ENCODE measurements at regions not wholly inside any gene's neighbourhood (a gene's known extent, or its start where the extent isn't known, plus 50 kb on each side); places are given as distances from the start of the nearest gene placed in this dataset.

GRCh38 chr22:47240116-47240515 is 477.7 kb downstream of the TBC1D22A start:
- H3K4me3 ChIP-seq (ENCODE audit: low read depth, low read length) = no peak overlapping the region
- no peak for TF ChIP-seq CTCF (IDR thresholded peaks at IDR 0.05; ENCODE audit: borderline replicate concordance, insufficient read depth, low read depth, low read length)

- no peak for TF ChIP-seq CTCF (IDR thresholded peaks at IDR 0.05; ENCODE audit: borderline replicate concordance, insufficient read depth, low read depth, low read length)
- no peak overlapping the region for H3K4me3 ChIP-seq (ENCODE audit: low read depth, low read length)
These were observed 477.0 kb downstream of the TBC1D22A start for GRCh38 chr22:47239474-47239860.

DNA sequence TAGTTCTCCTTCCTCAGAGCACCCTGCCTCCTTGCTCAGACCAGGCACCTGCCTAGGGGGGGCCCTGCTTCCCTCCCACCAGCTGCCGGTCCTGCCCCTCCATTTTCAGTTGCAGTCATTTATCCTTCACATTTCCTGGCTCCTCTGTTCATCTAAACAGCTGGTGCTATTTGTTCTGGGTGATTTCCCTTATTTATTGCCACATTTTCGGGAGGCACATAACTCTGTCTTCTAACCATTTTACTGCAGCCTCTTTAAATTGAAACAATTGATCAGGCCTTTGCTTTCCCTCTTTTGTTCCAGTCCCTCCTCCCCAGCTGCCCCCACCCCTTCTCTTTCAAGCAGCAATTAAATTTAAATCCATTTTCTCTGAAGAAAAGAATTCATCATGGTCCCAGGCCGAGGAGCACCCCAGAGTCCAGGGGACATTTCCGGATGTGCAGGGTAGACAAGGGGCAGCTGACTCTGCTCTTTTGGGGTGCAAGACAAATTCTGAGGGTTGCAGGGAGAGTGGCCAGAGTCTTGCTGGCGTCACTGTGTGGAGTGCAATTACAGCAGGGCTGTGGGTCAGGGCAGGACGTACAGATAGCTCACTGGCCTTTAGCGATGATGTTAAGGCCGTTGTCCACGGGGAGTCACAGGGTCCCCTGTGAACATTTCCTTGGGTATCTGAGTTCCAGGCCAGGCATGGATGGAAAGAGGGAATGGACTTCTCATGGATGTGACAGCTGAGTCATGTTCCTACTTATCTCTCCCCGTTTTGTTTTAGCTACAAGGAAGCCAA is 476.4 kb downstream of the TBC1D22A start:
- no peak for TF ChIP-seq CTCF (IDR thresholded peaks at IDR 0.05; ENCODE audit: borderline replicate concordance, insufficient read depth, low read depth, low read length)
- no peak overlapping the region for H3K4me3 ChIP-seq (ENCODE audit: low read depth, low read length)

DNA sequence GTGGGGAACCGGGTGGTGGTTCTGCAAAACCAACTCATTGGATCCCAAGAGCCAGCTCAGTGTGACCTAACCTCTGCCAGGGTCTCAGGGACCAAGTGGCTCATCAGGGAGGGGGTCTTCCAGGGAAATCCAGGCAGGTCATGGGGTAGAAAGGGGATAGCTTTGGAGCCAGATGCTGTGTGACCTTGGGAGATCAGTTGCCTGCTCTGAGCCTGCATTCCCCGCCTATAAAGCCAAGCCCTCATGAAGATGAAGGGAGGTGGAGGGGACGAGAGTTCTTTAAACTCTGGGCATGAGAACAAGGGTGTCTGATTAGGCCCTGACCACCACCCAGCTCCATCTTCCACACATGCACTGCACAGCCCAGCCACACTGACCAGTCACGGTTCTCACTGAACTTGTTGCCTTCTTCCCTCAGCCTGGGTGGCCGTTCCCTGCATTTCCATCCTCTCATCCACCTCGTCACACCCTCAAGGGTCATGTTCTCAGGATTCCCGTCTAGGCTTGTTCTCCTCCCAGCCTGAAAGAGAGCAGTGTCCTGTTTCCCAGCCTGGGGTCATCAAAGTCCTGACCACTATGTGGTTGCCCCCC is 475.5 kb downstream of the TBC1D22A start:
- no peak for TF ChIP-seq CTCF (IDR thresholded peaks at IDR 0.05; ENCODE audit: borderline replicate concordance, insufficient read depth, low read depth, low read length)
- no peak overlapping the region for H3K4me3 ChIP-seq (ENCODE audit: low read depth, low read length)

- no peak for TF ChIP-seq CTCF (IDR thresholded peaks at IDR 0.05; ENCODE audit: borderline replicate concordance, insufficient read depth, low read depth, low read length)
- H3K4me3 ChIP-seq (ENCODE audit: low read depth, low read length) = no peak overlapping the region
These were observed 474.3 kb downstream of the TBC1D22A start for GRCh38 chr22:47236718-47237117.

GRCh38 chr22:47236161-47236560 is 473.7 kb downstream of the TBC1D22A start:
- no peak for TF ChIP-seq CTCF (IDR thresholded peaks at IDR 0.05; ENCODE audit: borderline replicate concordance, insufficient read depth, low read depth, low read length)
- H3K4me3 ChIP-seq (ENCODE audit: low read depth, low read length) = no peak overlapping the region
